ENCODE measurements at regions not wholly inside any gene's neighbourhood (a gene's known extent, or its start where the extent isn't known, plus 50 kb on each side); places are given as distances from the start of the nearest gene placed in this dataset.
"Not testable (repeated sequence)": the region's sequence is repeated elsewhere in the genome, so short reads cannot be mapped to it uniquely, and the experiment has no call there.

- no peak for FAIRE-seq
These were observed 100.0 kb downstream of the ETS2 start for GRCh38 chr21:38905752-38906151.

GRCh38 chr21:38905328-38905727, 99.6 kb downstream of the ETS2 start:
- no peak for FAIRE-seq

GRCh38 chr21:38903690-38904139, 98.0 kb downstream of the ETS2 start:
- FAIRE-seq: no peak

GRCh38 chr21:38902608-38903445, 97.1 kb downstream of the ETS2 start:
- FAIRE-seq: no peak

- no peak for FAIRE-seq
These were observed 94.8 kb downstream of the ETS2 start for GRCh38 chr21:38900499-38900898.

- FAIRE-seq: not testable (repeated sequence)
These were observed 94.3 kb downstream of the ETS2 start for GRCh38 chr21:38899985-38900384.

GRCh38 chr21:38899277-38899947, 93.7 kb downstream of the ETS2 start:
- no peak for FAIRE-seq

GRCh38 chr21:38898422-38899096, 92.8 kb downstream of the ETS2 start:
- FAIRE-seq: no peak

GRCh38 chr21:38897532-38898421, 92.0 kb downstream of the ETS2 start:
- no peak for FAIRE-seq

- FAIRE-seq: no peak
These were observed 89.2 kb downstream of the ETS2 start for GRCh38 chr21:38894899-38895298.

GRCh38 chr21:38888991-38889561, 83.3 kb downstream of the ETS2 start:
- no peak for FAIRE-seq

GRCh38 chr21:38887749-38888148, 82.0 kb downstream of the ETS2 start:
- FAIRE-seq: no peak

GRCh38 chr21:38887062-38887686, 81.4 kb downstream of the ETS2 start:
- no peak for FAIRE-seq

- no peak for FAIRE-seq
These were observed 80.2 kb downstream of the ETS2 start for GRCh38 chr21:38885909-38886308.

GRCh38 chr21:38884440-38884839, 78.7 kb downstream of the ETS2 start:
- FAIRE-seq: no peak

- FAIRE-seq: no peak
These were observed 77.4 kb downstream of the ETS2 start for GRCh38 chr21:38883142-38883541.

- FAIRE-seq: no peak
These were observed 75.4 kb downstream of the ETS2 start for GRCh38 chr21:38881131-38881530.

GRCh38 chr21:38880577-38880966, 74.8 kb downstream of the ETS2 start:
- FAIRE-seq: no peak

- no peak for FAIRE-seq
These were observed 74.3 kb downstream of the ETS2 start for GRCh38 chr21:38879912-38880576.

GRCh38 chr21:38878379-38879179, 72.8 kb downstream of the ETS2 start:
- no peak for FAIRE-seq

Data from A204.1 (cell line).